ENCODE measurements at regions not wholly inside any gene's neighbourhood (a gene's known extent, or its start where the extent isn't known, plus 50 kb on each side); places are given as distances from the start of the nearest gene placed in this dataset.

- no peak for TF ChIP-seq CTCF (IDR thresholded peaks at IDR 0.05; ENCODE audit: low read depth, low read length)
- no peak for DNase-seq
- no peaks in the 10 kb centered on the region for H3K36me3 ChIP-seq
- H3K9me3 ChIP-seq = no peaks in the 10 kb centered on the region
- no peak overlapping the region for H3K4me3 ChIP-seq (ENCODE audit: low read depth, low read length)
- no peaks in the 10 kb centered on the region for H3K4me1 ChIP-seq
- no peaks in the 10 kb centered on the region for H3K27me3 ChIP-seq
These were observed 402.7 kb upstream of the TNC start for GRCh38 chr9:115520646-115521045.

- no peak for DNase-seq
- no peaks in the 10 kb centered on the region for H3K4me1 ChIP-seq
- no peaks in the 10 kb centered on the region for H3K27me3 ChIP-seq
- no peaks in the 10 kb centered on the region for H3K9me3 ChIP-seq
- H3K36me3 ChIP-seq = no peaks in the 10 kb centered on the region
- H3K4me3 ChIP-seq (ENCODE audit: low read depth, low read length) = no peak overlapping the region
- no peak for TF ChIP-seq CTCF (IDR thresholded peaks at IDR 0.05; ENCODE audit: low read depth, low read length)
These were observed 405.0 kb upstream of the TNC start for GRCh38 chr9:115522912-115523311.

- peak; percentile 15 for DNase-seq
- no peaks in the 10 kb centered on the region for H3K27me3 ChIP-seq
- no peaks in the 10 kb centered on the region for H3K4me1 ChIP-seq
- H3K36me3 ChIP-seq = no peaks in the 10 kb centered on the region
- no peak overlapping the region for H3K4me3 ChIP-seq (ENCODE audit: low read depth, low read length)
- peak; percentile 70 for TF ChIP-seq CTCF (IDR thresholded peaks at IDR 0.05; ENCODE audit: low read depth, low read length)
- no peaks in the 10 kb centered on the region for H3K9me3 ChIP-seq
These were observed 406.6 kb upstream of the TNC start for GRCh38 chr9:115524453-115525059.

- DNase-seq = no peak
- no peak overlapping the region for H3K4me3 ChIP-seq (ENCODE audit: low read depth, low read length)
- H3K4me1 ChIP-seq = no peaks in the 10 kb centered on the region
- no peaks in the 10 kb centered on the region for H3K36me3 ChIP-seq
- no peaks in the 10 kb centered on the region for H3K9me3 ChIP-seq
- no peaks in the 10 kb centered on the region for H3K27me3 ChIP-seq
- no peak for TF ChIP-seq CTCF (IDR thresholded peaks at IDR 0.05; ENCODE audit: low read depth, low read length)
These were observed 407.4 kb upstream of the TNC start for GRCh38 chr9:115525111-115526058.

GRCh38 chr9:115531410-115532125 is 413.6 kb upstream of the TNC start:
- Histone ChIP-seq H3K4me1 (no peaks in the 10 kb centered on the region), H3K9me3 (no peaks in the 10 kb centered on the region), H3K27me3 (no peaks in the 10 kb centered on the region), H3K36me3 (no peaks in the 10 kb centered on the region), H3K4me3 (ENCODE audit: low read depth, low read length) (no peak overlapping the region)
- no peak for TF ChIP-seq CTCF (IDR thresholded peaks at IDR 0.05; ENCODE audit: low read depth, low read length)
- no peak for DNase-seq
